ENCODE measurements at regions not wholly inside any gene's neighbourhood (a gene's known extent, or its start where the extent isn't known, plus 50 kb on each side); places are given as distances from the start of the nearest gene placed in this dataset.

DNA sequence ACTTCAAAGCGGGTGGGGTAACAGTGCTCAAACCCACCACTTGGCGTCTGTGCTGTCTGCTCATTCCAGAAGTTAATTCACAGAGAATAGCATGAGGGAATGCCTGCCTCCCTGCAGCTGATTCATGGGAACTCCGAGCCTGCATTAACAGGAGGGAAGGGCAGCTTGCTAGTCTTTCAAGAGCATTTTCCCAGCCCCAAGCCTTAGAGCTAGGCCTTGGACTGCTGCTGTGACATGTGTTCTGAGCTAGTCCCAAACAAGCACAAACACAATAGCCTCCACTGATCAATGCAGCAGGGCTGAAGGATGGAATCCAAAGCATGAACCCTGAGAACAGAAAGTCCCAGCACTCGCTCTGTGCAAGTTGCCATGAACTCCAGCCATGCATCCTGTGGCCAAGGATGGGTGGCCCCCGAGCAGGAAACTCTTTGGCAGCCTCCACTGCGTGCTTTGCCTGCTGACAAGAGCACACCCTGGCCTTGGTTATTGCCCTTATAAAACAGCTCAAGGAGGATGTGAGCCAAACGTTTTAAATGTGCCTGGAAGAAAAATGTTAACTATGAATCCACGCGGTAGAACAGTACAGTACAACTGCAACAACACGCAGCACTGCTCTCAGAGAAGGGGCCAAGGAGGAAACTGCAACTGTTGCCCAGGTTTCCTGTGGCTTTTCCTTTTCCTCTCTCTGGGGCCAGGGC, 653.1 kb upstream of the KLF4 start:
- Histone ChIP-seq H3K4me3 (ENCODE audit: low read length) (no peak overlapping the region), H3K27ac (ENCODE audit: low read length) (no peak overlapping the region), H3K4me2 (ENCODE audit: low read length) (no peak overlapping the region), H3F3A (ENCODE audit: low read length, unreplicated experiment) (no peaks in the 10 kb centered on the region), H3K9me2 (replicated peaks; ENCODE audit: low read length) (no peaks in the 10 kb centered on the region), H2AFZ (ENCODE audit: low read length) (peak overlapping the region; percentile 61), H4K20me1 (ENCODE audit: low read length) (no peaks in the 10 kb centered on the region), H3K9me3 (ENCODE audit: low read length) (no peaks in the 10 kb centered on the region), H3K27me3 (ENCODE audit: low read length) (no peaks in the 10 kb centered on the region), H3K9ac (ENCODE audit: low read length) (no peak overlapping the region), H3K36me3 (ENCODE audit: low read depth, low read length) (no peaks in the 10 kb centered on the region), H3K4me1 (ENCODE audit: insufficient read depth, low read length) (no peaks in the 10 kb centered on the region), H3K79me2 (ENCODE audit: low read length) (no peaks in the 10 kb centered on the region)
- intact Hi-C loops (cut with micrococcal nuclease) = loop anchor here (1.0 to 5.0 kb wide), 3 partner anchors 86 to 391 kb away; no protein-coding TSS in a partner anchor
- TF ChIP-seq EZH2phosphoT487 (IDR thresholded peaks at IDR 0.05; ENCODE audit: borderline replicate concordance, low read length) = no peak
- no peak for TF ChIP-seq EZH2 (IDR thresholded peaks at IDR 0.05; ENCODE audit: low read length, unreplicated experiment)
- no peak for DNase-seq
- peak; percentile 95 for ATAC-seq
- ChIA-PET CTCF (interaction anchor here (0.6 kb wide), 1 partner anchor 343 kb away, joined by 4 read pairs; no protein-coding TSS in a partner anchor), POLR2A (ENCODE audit: unreplicated experiment) (no interaction called here)
- BruUV-seq (replicated peaks) = no TSS peak

DNA sequence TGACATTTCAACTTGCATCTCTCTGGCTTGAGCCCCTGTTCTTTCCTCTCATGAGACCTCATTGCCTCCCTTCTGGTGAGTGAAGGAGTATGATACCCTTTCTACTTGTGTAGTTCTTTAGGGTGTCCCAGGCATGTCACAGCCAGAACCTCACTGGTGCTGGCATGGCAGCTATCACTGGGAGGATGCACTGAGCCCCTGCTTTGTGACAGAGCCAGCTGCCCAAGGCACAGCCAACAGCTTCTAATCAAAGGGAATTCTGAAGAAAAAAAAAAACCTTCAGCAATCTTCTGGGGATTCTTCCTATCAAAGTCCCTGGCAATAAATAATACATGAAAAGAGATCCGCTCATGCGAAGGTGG, 652.6 kb upstream of the KLF4 start:
- Histone ChIP-seq H3K4me3 (ENCODE audit: low read length) (no peak overlapping the region), H2AFZ (ENCODE audit: low read length) (no peak overlapping the region), H3K4me1 (ENCODE audit: insufficient read depth, low read length) (no peaks in the 10 kb centered on the region), H3K9me2 (replicated peaks; ENCODE audit: low read length) (no peaks in the 10 kb centered on the region), H3K4me2 (ENCODE audit: low read length) (no peak overlapping the region), H4K20me1 (ENCODE audit: low read length) (no peaks in the 10 kb centered on the region), H3K9ac (ENCODE audit: low read length) (no peak overlapping the region), H3F3A (ENCODE audit: low read length, unreplicated experiment) (no peaks in the 10 kb centered on the region), H3K27me3 (ENCODE audit: low read length) (no peaks in the 10 kb centered on the region), H3K79me2 (ENCODE audit: low read length) (no peaks in the 10 kb centered on the region), H3K9me3 (ENCODE audit: low read length) (no peaks in the 10 kb centered on the region), H3K36me3 (ENCODE audit: low read depth, low read length) (no peaks in the 10 kb centered on the region), H3K27ac (ENCODE audit: low read length) (no peak overlapping the region)
- BruUV-seq (replicated peaks) = no TSS peak
- DNase-seq (no peak), ATAC-seq (no peak)
- POLR2A ChIA-PET (ENCODE audit: unreplicated experiment) = no interaction called here
- no peak for TF ChIP-seq EZH2 (IDR thresholded peaks at IDR 0.05; ENCODE audit: low read length, unreplicated experiment)
- TF ChIP-seq, protein P1, sequence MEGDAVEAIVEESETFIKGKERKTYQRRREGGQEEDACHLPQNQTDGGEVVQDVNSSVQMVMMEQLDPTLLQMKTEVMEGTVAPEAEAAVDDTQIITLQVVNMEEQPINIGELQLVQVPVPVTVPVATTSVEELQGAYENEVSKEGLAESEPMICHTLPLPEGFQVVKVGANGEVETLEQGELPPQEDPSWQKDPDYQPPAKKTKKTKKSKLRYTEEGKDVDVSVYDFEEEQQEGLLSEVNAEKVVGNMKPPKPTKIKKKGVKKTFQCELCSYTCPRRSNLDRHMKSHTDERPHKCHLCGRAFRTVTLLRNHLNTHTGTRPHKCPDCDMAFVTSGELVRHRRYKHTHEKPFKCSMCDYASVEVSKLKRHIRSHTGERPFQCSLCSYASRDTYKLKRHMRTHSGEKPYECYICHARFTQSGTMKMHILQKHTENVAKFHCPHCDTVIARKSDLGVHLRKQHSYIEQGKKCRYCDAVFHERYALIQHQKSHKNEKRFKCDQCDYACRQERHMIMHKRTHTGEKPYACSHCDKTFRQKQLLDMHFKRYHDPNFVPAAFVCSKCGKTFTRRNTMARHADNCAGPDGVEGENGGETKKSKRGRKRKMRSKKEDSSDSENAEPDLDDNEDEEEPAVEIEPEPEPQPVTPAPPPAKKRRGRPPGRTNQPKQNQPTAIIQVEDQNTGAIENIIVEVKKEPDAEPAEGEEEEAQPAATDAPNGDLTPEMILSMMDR (conservative IDR thresholded peaks at IDR 0.05; ENCODE audit: low read depth, low read length) = no peak
- TF ChIP-seq EZH2phosphoT487 (IDR thresholded peaks at IDR 0.05; ENCODE audit: borderline replicate concordance, low read length) = no peak
- CTCF ChIA-PET = interaction anchor here (0.6 kb wide), 1 partner anchor 342 kb away, joined by 4 read pairs; no protein-coding TSS in a partner anchor
- intact Hi-C loops (cut with micrococcal nuclease) = loop anchor here (1.0 to 5.0 kb wide), 3 partner anchors 85 to 391 kb away; no protein-coding TSS in a partner anchor

DNA sequence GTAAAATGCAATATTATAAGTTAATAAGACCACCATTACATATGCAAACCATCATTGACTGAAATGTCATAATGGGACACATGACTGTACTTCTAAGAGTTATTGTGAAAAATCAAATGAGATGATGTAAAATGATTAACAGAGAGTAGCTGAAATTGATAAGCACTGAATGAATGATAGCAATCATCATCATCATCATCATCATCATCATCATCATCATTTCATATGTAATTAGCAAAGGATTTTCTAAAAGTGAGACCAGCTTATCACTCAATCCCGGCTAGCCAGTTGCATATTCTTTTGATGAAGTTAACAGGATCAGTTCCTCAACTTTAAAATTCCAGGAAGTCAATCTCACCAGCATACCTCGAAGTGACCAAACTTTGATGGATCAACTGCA, 650.3 kb upstream of the KLF4 start:
- H3K9me2 ChIP-seq (replicated peaks; ENCODE audit: low read length) = no peaks in the 10 kb centered on the region
- no TSS peak for BruUV-seq (replicated peaks)
- CTCF ChIA-PET = no interaction called here

More for the DNA sequence above, 650.3 kb upstream of the KLF4 start:
- H3K27me3 ChIP-seq (ENCODE audit: low read length) = no peaks in the 10 kb centered on the region
- no peak for ATAC-seq
- no peak overlapping the region for H2AFZ ChIP-seq (ENCODE audit: low read length)
- H4K20me1 ChIP-seq (ENCODE audit: low read length) = no peaks in the 10 kb centered on the region
- no peaks in the 10 kb centered on the region for H3F3A ChIP-seq (ENCODE audit: low read length, unreplicated experiment)
- no peak overlapping the region for H3K9ac ChIP-seq (ENCODE audit: low read length)
- H3K9me3 ChIP-seq (ENCODE audit: low read length) = no peaks in the 10 kb centered on the region
- POLR2A ChIA-PET (ENCODE audit: unreplicated experiment) = no interaction called here
- no peak overlapping the region for H3K4me3 ChIP-seq (ENCODE audit: low read length)
- TF ChIP-seq EZH2phosphoT487 (IDR thresholded peaks at IDR 0.05; ENCODE audit: borderline replicate concordance, low read length) (no peak), EZH2 (IDR thresholded peaks at IDR 0.05; ENCODE audit: low read length, unreplicated experiment) (no peak)
- TF ChIP-seq, protein P1 (conservative IDR thresholded peaks at IDR 0.05; ENCODE audit: low read depth, low read length) = no peak
- H3K79me2 ChIP-seq (ENCODE audit: low read length) = no peaks in the 10 kb centered on the region
- H3K36me3 ChIP-seq (ENCODE audit: low read depth, low read length) = no peaks in the 10 kb centered on the region
- H3K4me2 ChIP-seq (ENCODE audit: low read length) = no peak overlapping the region
- intact Hi-C loops (cut with micrococcal nuclease) = loop anchor here (5.0 kb wide), 1 partner anchor 132 kb away; no protein-coding TSS in a partner anchor
- H3K4me1 ChIP-seq (ENCODE audit: insufficient read depth, low read length) = peaks cover 2% of the 10 kb centered on the region; the same call in 1 of the 2 replicates
- H3K27ac ChIP-seq (ENCODE audit: low read length) = no peak overlapping the region
- no peak for DNase-seq
